GM23248 (cell line): ENCODE measurements at regions not wholly inside any gene's neighbourhood (a gene's known extent, or its start where the extent isn't known, plus 50 kb on each side); places are given as distances from the start of the nearest gene placed in this dataset.

Experiments
- DNase-seq: peaks from one replicate; pipeline ENCODE4 v3.0.0-alpha.2; 2015
- H2AFZ ChIP-seq: fragments of 200-600 bp; sonication (generic); 2 replicates; pipeline ENCODE4 v1.6.1; 2016; ENCODE audit warnings: antibody characterized with exemption
- H3F3A ChIP-seq: fragments of 200-600 bp; sonication (generic); 2 replicates; pipeline ENCODE4 v1.6.1; 2016; ENCODE audit warnings: mild to moderate bottlenecking, antibody characterized with exemption, mixed run types; ENCODE audit not compliant: insufficient read depth
- H3K27ac ChIP-seq: fragments of 200-600 bp; sonication (generic); 2 replicates; pipeline ENCODE4 v1.5.1; 2016; ENCODE audit warnings: mild to moderate bottlenecking
- H3K27me3 ChIP-seq: fragments of 200-600 bp; sonication (generic); replicated peaks from 2 replicates; pipeline ENCODE4 v1.6.1; 2016; ENCODE audit warnings: mild to moderate bottlenecking; ENCODE audit not compliant: insufficient read depth
- H3K36me3 ChIP-seq: fragments of 200-600 bp; sonication (generic); 2 replicates; pipeline ENCODE4 v1.6.1; 2016; ENCODE audit warnings: low read depth, mild to moderate bottlenecking
- H3K4me1 ChIP-seq: fragments of 200-600 bp; sonication (generic); 2 replicates; pipeline ENCODE4 v1.6.1; 2016; ENCODE audit warnings: mild to moderate bottlenecking; ENCODE audit not compliant: insufficient read depth
- H3K4me2 ChIP-seq: fragments of 200-600 bp; sonication (generic); one replicate; pipeline ENCODE4 v1.6.1; 2016; ENCODE audit warnings: mild to moderate bottlenecking; ENCODE audit not compliant: unreplicated experiment
- H3K4me3 ChIP-seq: fragments of 200-600 bp; sonication (generic); 2 replicates; pipeline ENCODE4 v1.5.1; 2016; ENCODE audit warnings: mild to moderate bottlenecking
- H3K79me2 ChIP-seq: fragments of 200-600 bp; sonication (generic); 2 replicates; pipeline ENCODE4 v1.6.1; 2016; ENCODE audit warnings: mild to moderate bottlenecking; ENCODE audit not compliant: insufficient read depth
- H3K9ac ChIP-seq: fragments of 200-600 bp; sonication (generic); 2 replicates; pipeline ENCODE4 v1.6.1; 2016; ENCODE audit warnings: mild to moderate bottlenecking
- H3K9me2 ChIP-seq: fragments of 200-600 bp; sonication (generic); 2 replicates; pipeline ENCODE4 v1.6.1; 2016; ENCODE audit warnings: mixed run types, mild to moderate bottlenecking, moderate library complexity; ENCODE audit not compliant: insufficient read depth
- H3K9me3 ChIP-seq: fragments of 200-600 bp; sonication (generic); one replicate; pipeline ENCODE4 v1.6.1; 2017; ENCODE audit warnings: low read depth
- H4K20me1 ChIP-seq: fragments of 200-600 bp; sonication (generic); 2 replicates; pipeline ENCODE4 v1.6.0; 2016; ENCODE audit not compliant: insufficient read depth
- EZH2 ChIP-seq: fragments of 200-600 bp; sonication (generic); IDR thresholded peaks from 2 replicates; pipeline ENCODE4 v1.6.1; 2018; ENCODE audit warnings: antibody characterized with exemption, mild to moderate bottlenecking; ENCODE audit not compliant: insufficient read depth, poor library complexity, severe bottlenecking
- EZH2phosphoT487 ChIP-seq: fragments of 200-600 bp; sonication (generic); IDR thresholded peaks from 2 replicates; pipeline ENCODE4 v1.6.1; 2018; ENCODE audit warnings: antibody characterized with exemption, moderate library complexity, mild to moderate bottlenecking, low read depth; ENCODE audit not compliant: insufficient read depth
- WGBS, 2 experiments: methylation state at CpG; one replicate each; pipeline ENCODE4 v1.1.6; 2015 to 2017; ENCODE audit warnings: low lambda C conversion rate in 2 of 2, low coverage in 1 of 2; ENCODE audit errors: missing lambda C conversion rate in 2 of 2; 5-methylcytosine and 5-hydroxymethylcytosine counted together
- in situ Hi-C: fragments of 300-500 bp; cut with MboI; formaldehyde crosslinking; loops from 2 replicates; pipeline ENCODE4 v1.15.0; 2020

GRCh38 chr2:120802867-120803484 lies 67.3 kb downstream of the GLI2 start:
- Histone ChIP-seq H3K9me3 (no peaks in the 10 kb centered on the region), H3K27me3 (no peaks in the 10 kb centered on the region), H3K4me3 (no peak overlapping the region), H3K79me2 (no peaks in the 10 kb centered on the region), H3K9ac (no peak overlapping the region), H2AFZ (no peak overlapping the region), H3K4me1 (peaks cover 13% of the 10 kb centered on the region), H4K20me1 (no peaks in the 10 kb centered on the region), H3K36me3 (no peaks in the 10 kb centered on the region; the same call in 1 of the 2 replicates), H3K27ac (no peak overlapping the region), H3K4me2 (no peak overlapping the region), H3K9me2 (no peaks in the 10 kb centered on the region), H3F3A (peaks cover 8% of the 10 kb centered on the region; the same call in 1 of the 2 replicates)
- DNase-seq: no peak
- WGBS, 2 experiments: 76 to 80% methylated on average over 3 of the region's 3 CpGs
- in situ Hi-C loops: no loop called here
- TF ChIP-seq EZH2phosphoT487 (no peak), EZH2 (no peak)

- Histone ChIP-seq H3K9ac (no peak overlapping the region), H4K20me1 (no peaks in the 10 kb centered on the region), H2AFZ (no peak overlapping the region), H3K36me3 (peaks cover under 1% of the 10 kb centered on the region; the same call in 1 of the 2 replicates), H3K4me3 (no peak overlapping the region), H3K9me3 (no peaks in the 10 kb centered on the region), H3K79me2 (0 out of 2 replicates have a peak, but pooled peaks cover 2% of the 10 kb centered on the region), H3K4me1 (peaks cover 4% of the 10 kb centered on the region; the same call in 1 of the 2 replicates), H3K27ac (no peak overlapping the region), H3K4me2 (no peak overlapping the region), H3K27me3 (no peaks in the 10 kb centered on the region), H3K9me2 (no peaks in the 10 kb centered on the region), H3F3A (peaks cover 8% of the 10 kb centered on the region; the same call in 1 of the 2 replicates)
- no peak for TF ChIP-seq EZH2
- TF ChIP-seq EZH2phosphoT487: no peak
- 95% methylated on average over 11 of the region's 11 CpGs for WGBS, 2 experiments
- no peak for DNase-seq
- in situ Hi-C loops: no loop called here
Observed at GRCh38 chr2:120803764-120804335, 68.2 kb downstream of the GLI2 start.

GRCh38 chr2:120804459-120804858 lies 68.8 kb downstream of the GLI2 start:
- 78 to 83% methylated on average over 6 of the region's 6 CpGs for WGBS, 2 experiments

GRCh38 chr2:120805011-120805410 lies 69.3 kb downstream of the GLI2 start:
- in situ Hi-C loops: no loop called here
- Histone ChIP-seq H3K36me3 (peaks cover 3% of the 10 kb centered on the region; the same call in 1 of the 2 replicates), H3K9me3 (no peaks in the 10 kb centered on the region), H2AFZ (no peak overlapping the region), H3K27me3 (no peaks in the 10 kb centered on the region), H3K9ac (no peak overlapping the region), H4K20me1 (no peaks in the 10 kb centered on the region), H3F3A (peaks cover 8% of the 10 kb centered on the region; the same call in 1 of the 2 replicates), H3K79me2 (0 out of 2 replicates have a peak, but pooled peaks cover 5% of the 10 kb centered on the region), H3K27ac (no peak overlapping the region), H3K4me2 (no peak overlapping the region), H3K9me2 (no peaks in the 10 kb centered on the region), H3K4me3 (no peak overlapping the region), H3K4me1 (no peaks in the 10 kb centered on the region)
- no peak for DNase-seq
- 94 to 95% methylated on average over 13 of the region's 13 CpGs for WGBS, 2 experiments
- TF ChIP-seq EZH2phosphoT487 (no peak), EZH2 (no peak)

More at GRCh38 chr2:120804459-120804858, 68.8 kb downstream of the GLI2 start:
- Histone ChIP-seq H3K4me2 (no peak overlapping the region), H3F3A (peaks cover 8% of the 10 kb centered on the region; the same call in 1 of the 2 replicates), H3K27ac (no peak overlapping the region), H3K27me3 (no peaks in the 10 kb centered on the region), H3K79me2 (0 out of 2 replicates have a peak, but pooled peaks cover 5% of the 10 kb centered on the region), H2AFZ (no peak overlapping the region), H3K9me2 (no peaks in the 10 kb centered on the region), H3K36me3 (peaks cover 3% of the 10 kb centered on the region; the same call in 1 of the 2 replicates), H3K4me3 (no peak overlapping the region), H3K9me3 (no peaks in the 10 kb centered on the region), H3K9ac (no peak overlapping the region), H4K20me1 (no peaks in the 10 kb centered on the region), H3K4me1 (no peaks in the 10 kb centered on the region)
- in situ Hi-C loops: no loop called here
- DNase-seq: no peak
- TF ChIP-seq EZH2 (no peak), EZH2phosphoT487 (no peak)
